ENCODE measurements at regions not wholly inside any gene's neighbourhood (a gene's known extent, or its start where the extent isn't known, plus 50 kb on each side); places are given as distances from the start of the nearest gene placed in this dataset.
"Not testable (repeated sequence)": the region's sequence is repeated elsewhere in the genome, so short reads cannot be mapped to it uniquely, and the experiment has no call there.

DNA sequence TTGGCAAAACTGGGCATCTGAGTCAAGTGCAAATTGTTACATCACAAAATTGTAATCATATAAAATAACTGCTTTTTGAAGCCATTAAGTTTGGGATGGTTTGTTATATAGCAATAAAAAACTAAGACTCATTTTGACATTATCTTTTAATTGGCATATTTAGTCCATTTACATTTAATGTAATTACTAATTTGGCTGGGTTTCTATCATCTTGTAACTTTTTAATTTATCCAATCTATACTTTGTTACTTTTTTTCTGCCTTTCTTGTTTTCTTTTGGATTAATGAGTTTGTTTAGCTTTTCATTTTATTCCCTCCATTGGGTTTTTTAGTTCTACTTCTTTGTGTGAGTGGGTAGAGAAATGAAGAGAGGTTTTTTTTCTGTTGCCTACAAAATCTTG, 76.3 kb downstream of the DRAM2 start:
- no peak for DNase-seq

GRCh38 chr1:111062624-111063023, 77.3 kb downstream of the DRAM2 start:
- no peak for DNase-seq

- no peak for DNase-seq
Observed at GRCh38 chr1:111062081-111062480, 77.8 kb downstream of the DRAM2 start.

DNA sequence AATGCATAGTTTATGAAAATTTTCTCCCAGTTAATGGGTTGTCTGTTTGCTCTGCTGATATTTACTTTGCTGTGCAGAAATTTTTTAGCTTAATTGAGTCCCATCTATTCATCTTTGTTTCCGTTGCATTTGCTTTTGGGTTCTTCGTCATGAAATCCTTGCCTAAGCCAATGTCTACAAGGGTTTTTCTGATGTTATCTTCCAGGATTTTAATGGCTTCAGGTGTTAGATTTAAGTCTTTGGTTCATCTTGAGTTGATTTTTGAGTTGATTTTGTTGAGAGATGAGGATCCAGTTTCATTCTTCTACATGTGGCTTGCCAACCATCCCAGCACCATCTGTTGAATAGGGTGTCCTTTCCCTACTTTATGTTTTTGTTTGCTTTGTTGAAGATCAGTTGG, 85.2 kb downstream of the DRAM2 start:
- no peak for DNase-seq

DNA sequence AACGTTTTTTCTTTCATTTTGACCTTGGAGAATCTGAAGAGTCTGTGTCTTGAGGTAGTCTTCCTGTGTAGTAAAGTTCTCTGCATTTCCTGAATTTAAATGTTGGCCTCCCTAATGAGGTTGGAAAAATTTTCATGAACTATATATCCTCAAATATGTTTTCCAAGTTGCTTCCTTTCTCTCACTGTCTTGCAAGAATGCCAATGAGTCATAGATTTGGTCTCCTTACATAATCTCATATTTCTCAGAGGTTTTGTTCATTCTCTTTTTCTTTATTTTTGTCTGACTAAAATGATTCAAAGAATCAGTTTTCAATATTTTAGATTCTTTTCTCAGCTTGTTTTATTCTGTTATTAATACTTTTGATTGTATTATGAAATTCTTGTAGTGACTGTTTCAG, 87.6 kb downstream of the DRAM2 start:
- no peak for DNase-seq

DNA sequence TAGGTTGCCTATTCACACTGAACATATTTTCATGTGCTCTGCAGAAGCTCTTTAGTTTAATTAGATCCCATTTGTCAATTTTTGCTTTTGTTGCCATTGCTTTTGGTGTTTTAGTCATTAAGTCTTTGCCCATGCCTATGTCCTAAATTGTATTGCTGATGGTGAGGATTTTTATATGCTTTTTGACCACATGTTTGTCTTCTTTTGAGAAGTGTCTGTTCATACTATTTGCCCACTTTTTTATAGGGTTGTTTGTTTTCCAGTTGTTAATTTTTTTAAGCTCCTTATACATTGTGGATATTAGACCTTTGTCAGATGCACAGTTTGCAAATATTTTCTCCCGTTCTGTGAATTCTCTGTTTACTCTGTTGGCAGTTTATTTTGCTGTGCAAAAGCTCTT, 84.5 kb upstream of the LRIF1 start:
- not testable (repeated sequence) for DNase-seq

DNA sequence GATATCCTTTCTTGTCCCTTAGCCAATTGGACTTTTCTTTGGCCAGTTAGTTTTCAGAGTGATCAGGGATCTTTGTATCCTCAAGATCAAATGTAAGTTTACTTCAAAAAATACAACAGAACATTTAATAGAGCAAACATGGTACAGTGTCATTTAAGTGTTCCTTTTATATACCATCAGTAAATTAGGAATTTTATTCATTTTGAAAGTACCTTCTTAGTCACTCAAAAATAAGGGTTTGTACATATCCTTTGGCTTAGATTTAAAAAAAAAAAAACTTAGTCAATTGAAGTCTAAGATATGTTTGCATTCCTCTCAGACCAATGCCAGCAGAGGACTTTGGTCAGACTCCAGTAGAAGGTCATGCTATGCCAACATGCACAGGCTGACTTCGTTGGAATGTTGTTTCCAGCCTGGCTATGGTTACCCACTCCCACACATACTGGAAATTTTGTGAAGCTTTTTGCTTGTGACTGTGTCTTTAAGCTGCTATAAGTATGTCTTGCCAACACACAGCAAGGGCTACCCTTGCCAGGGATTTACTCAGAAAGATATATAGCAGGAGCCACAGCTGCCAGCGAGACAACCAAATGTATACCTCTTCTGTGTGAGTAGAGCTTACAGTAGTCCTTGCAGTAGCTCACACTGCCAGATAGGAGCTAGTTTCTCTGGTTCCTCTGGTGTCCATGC, 81.5 kb upstream of the LRIF1 start:
- DNase-seq, result no peak

DNA sequence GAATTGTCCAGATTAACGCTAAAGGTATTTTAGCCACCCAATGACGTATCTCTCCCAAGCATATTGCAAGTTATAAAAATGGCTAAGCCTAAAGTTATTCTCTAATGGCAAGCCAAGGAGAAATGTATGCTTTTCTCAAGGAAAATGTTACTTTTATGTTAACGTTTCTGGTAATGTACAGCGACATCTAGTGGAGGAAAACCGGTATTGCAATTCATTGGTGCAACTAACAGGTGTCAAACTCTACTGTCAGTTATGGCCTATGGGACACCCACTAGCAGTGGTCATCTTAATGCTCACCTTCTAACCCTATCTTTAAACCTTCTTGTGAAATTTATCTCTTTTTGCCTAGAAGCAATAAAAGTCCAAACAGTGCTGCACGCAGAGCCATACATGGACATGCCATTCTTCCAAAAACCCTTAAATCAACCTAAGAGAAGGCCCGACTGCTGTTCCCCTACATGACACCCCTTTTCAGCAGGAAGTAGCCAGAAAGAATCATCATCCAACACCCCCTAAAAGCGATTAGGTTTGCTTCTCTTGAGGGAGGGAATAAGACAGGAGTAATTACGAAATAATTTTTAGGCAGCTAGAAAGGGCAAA, 68.7 kb upstream of the LRIF1 start:
- peak; percentile 45 for DNase-seq

GRCh38 chr1:111030590-111030989, 66.9 kb upstream of the LRIF1 start:
- DNase-seq, result peak; percentile 62

DNA sequence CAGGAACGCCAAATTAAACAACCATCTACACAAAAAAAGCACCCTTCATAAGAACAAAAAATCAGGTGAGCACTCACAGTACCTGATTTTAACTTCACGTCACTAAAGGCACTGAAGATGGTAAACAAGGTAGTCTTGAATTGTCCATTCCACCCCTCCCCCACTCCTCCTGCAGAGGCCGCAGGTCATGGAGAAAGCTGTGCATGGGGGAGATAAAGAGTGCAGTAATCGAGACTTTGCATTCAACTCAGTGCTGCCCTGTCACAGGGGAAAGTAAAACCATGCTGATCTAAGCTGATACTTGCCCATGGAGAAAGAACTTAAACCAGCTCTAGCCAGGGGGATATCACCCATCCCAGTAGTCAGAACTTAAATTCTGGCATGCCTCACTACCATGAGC, 61.4 kb upstream of the LRIF1 start:
- no peak for DNase-seq

DNA sequence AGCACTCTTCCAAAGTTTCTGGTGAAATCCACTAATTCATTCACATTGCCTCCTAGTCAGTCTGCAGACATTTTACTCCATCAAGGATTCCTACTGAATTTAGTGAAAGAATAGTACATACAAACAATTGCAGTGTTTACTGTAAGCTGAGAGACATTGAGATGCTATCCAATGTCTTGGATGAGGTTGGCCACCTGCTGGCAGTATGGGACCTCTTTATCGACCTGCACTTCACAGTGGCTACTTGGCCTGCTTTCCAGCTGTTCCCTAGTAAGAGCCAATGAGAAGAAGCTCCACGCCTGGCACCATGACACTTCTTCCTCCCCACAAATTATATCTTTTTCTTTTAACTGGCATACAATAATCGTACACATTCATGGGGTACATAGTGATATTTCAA, 51.5 kb upstream of the LRIF1 start:
- DNase-seq, result no peak

Measured in NCI-H774 (cell line).